Stomach (tissue), 8 donors: ENCODE measurements at regions not wholly inside any gene's neighbourhood (a gene's known extent, or its start where the extent isn't known, plus 50 kb on each side); places are given as distances from the start of the nearest gene placed in this dataset.

Experiments used
- DNase-seq, 2 donors: peaks; one replicate each; pipeline versions ENCODE4 v3.0.0 to v3.0.0-alpha.2; 2013 to 2019
- H3K27ac ChIP-seq, 5 donors: fragments of 200-600 bp in 4 of 5; sonication (generic) in 4 of 5; one replicate each; pipeline ENCODE4 v1.5.1; 2013 to 2019; ENCODE audit warnings: mild to moderate bottlenecking in 1 of 5, moderate library complexity in 1 of 5
- H3K27me3 ChIP-seq, 3 donors: fragments of 200-600 bp; sonication (generic); one replicate each; pipeline ENCODE4 v1.5.1; 2017 to 2019; ENCODE audit warnings: mixed run types in 1 of 3
- H3K36me3 ChIP-seq, 4 donors: fragments of 200-600 bp; sonication (generic); 1 replicate in 3 of 4; 2 replicates in 1 of 4; pipeline ENCODE4 v1.5.1; 2016 to 2019
- H3K4me1 ChIP-seq, 4 donors: fragments of 200-600 bp; sonication (generic); one replicate each; pipeline ENCODE4 v1.5.1; 2016 to 2019
- H3K4me3 ChIP-seq, 4 donors: fragments of 200-600 bp; sonication (generic) in 3 of 4; one replicate each; pipeline ENCODE4 v1.5.1; 2016 to 2019; ENCODE audit warnings: mild to moderate bottlenecking in 1 of 4
- H3K9me3 ChIP-seq, 4 donors: fragments of 200-600 bp; sonication (generic); one replicate each; pipeline ENCODE4 v1.5.1; 2016 to 2019
- EP300 ChIP-seq: sonication (generic); formaldehyde crosslinking; IDR thresholded peaks from one replicate; pipeline ENCODE4 v1.6.1; 2017; ENCODE audit warnings: antibody characterized with exemption
- POLR2A ChIP-seq, 4 donors: fragments of 450-650 bp; IDR thresholded peaks; one replicate each; pipeline ENCODE4 v1.6.1; 2016; ENCODE audit warnings: antibody characterized with exemption in 4 of 4, control low read depth in 2 of 4, mild to moderate bottlenecking in 1 of 4, moderate library complexity in 1 of 4
- POLR2AphosphoS5 ChIP-seq, 3 donors: sonication (generic); formaldehyde crosslinking; IDR thresholded peaks; one replicate each; pipeline ENCODE4 v1.6.1; 2016; ENCODE audit warnings: antibody characterized with exemption in 3 of 3
- WGBS, 5 donors: extraction: QIAGEN DNeasy Blood & Tissue Kit in 3 of 5; methylation state at CpG; one replicate each; pipeline versions ENCODE4 v1.1.5 to v1.1.7; 2013 to 2018; 5-methylcytosine and 5-hydroxymethylcytosine counted together
- intact Hi-C: fragments of 100-400 bp; cut with DNase I; formaldehyde crosslinking; loops from one replicate; pipeline ENCODE4 v1.15.1; 2023; ENCODE audit warnings: low total_unique reads
- TF ChIP-seq, protein P1 (sequence below), 7 experiments: fragments of 450-650 bp in 4 of 7; fragments of 200-600 bp in 3 of 7; sonication (generic) in 3 of 7; IDR thresholded peaks; one replicate each; pipeline ENCODE4 v1.5.1; 2016 to 2019; ENCODE audit warnings: antibody characterized with exemption in 7 of 7, control low read depth in 2 of 7, mild to moderate bottlenecking in 1 of 7
- donor health status: healthy with polysubstance abuse.
- donor health status: Bipolar disorder and iron deficiency.
- donor health status: healthy.

GRCh38 chr5:167393358-167393757 is 898.1 kb upstream of the WWC1 start:
- Histone ChIP-seq H3K27me3 (no peaks in the 10 kb centered on the region), H3K27ac (no peak overlapping the region), H3K4me1 (no peaks in the 10 kb centered on the region), H3K9me3 (peaks cover 0 to 4% (median 0%) of the 10 kb centered on the region in 4 donors), H3K4me3 (no peak overlapping the region), H3K36me3 (no peaks in the 10 kb centered on the region)
- intact Hi-C loops = no loop called here
- TF ChIP-seq POLR2AphosphoS5 (IDR thresholded peaks at IDR 0.05) (no peak), EP300 (no peak), POLR2A (IDR thresholded peaks at IDR 0.05) (no peak)
- TF ChIP-seq, protein P1, sequence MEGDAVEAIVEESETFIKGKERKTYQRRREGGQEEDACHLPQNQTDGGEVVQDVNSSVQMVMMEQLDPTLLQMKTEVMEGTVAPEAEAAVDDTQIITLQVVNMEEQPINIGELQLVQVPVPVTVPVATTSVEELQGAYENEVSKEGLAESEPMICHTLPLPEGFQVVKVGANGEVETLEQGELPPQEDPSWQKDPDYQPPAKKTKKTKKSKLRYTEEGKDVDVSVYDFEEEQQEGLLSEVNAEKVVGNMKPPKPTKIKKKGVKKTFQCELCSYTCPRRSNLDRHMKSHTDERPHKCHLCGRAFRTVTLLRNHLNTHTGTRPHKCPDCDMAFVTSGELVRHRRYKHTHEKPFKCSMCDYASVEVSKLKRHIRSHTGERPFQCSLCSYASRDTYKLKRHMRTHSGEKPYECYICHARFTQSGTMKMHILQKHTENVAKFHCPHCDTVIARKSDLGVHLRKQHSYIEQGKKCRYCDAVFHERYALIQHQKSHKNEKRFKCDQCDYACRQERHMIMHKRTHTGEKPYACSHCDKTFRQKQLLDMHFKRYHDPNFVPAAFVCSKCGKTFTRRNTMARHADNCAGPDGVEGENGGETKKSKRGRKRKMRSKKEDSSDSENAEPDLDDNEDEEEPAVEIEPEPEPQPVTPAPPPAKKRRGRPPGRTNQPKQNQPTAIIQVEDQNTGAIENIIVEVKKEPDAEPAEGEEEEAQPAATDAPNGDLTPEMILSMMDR (IDR thresholded peaks at IDR 0.05) = no peak
- no peak for DNase-seq

DNA sequence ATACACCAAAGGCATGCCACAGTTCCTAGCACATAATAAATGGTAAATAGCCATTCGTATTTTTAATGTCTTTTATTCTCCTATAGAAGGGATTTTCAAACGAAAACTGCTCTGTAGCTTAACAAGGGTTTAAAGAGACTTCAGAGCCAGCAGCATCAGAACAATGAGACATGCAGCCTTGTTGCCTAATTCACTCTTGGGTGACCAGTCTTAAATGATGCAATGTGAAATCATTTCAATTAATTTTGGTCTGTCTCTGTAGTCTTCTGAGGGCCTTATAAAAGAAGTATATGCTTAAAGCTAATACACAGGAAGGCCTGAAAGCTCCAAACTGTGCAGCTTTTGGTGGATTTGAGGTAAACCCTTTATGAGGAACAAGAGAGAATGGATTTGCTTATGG is 888.8 kb upstream of the WWC1 start:
- no peak overlapping the region for H3K4me3 ChIP-seq
- intact Hi-C loops = no loop called here
- H3K27me3 ChIP-seq = no peaks in the 10 kb centered on the region
- no peaks in the 10 kb centered on the region for H3K4me1 ChIP-seq
- no peaks in the 10 kb centered on the region for H3K36me3 ChIP-seq
- WGBS, 5 donors = 27 to 55% (median 52%) methylated on average over 2 of the region's 2 CpGs
- DNase-seq = no peak
- no peak overlapping the region for H3K27ac ChIP-seq
- no peaks in the 10 kb centered on the region for H3K9me3 ChIP-seq
- TF ChIP-seq POLR2AphosphoS5 (IDR thresholded peaks at IDR 0.05) (no peak), EP300 (no peak), POLR2A (IDR thresholded peaks at IDR 0.05) (no peak)
- TF ChIP-seq, protein P1 (IDR thresholded peaks at IDR 0.05) = no peak

DNA sequence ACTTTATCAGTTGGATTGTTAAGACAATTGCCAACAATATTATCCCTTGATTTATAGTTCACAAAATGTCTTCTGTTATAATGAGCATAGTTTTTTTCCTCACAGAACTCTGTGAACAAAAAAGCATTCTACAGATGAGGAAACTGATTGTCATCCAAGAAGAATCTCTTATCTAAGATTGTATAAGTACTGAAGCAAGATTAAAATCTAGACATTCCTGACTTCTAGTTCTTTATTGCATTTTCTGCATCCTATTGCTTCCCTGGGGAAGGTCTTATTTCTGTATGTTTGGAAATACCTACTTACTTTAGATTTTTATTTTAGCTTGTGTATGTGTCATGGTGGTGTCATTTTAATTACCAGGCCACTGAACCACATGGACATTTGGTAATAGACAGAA is 884.9 kb upstream of the WWC1 start:
- Histone ChIP-seq H3K4me1 (no peaks in the 10 kb centered on the region), H3K4me3 (no peak overlapping the region), H3K27me3 (no peaks in the 10 kb centered on the region), H3K9me3 (no peaks in the 10 kb centered on the region), H3K27ac (no peak overlapping the region), H3K36me3 (no peaks in the 10 kb centered on the region)
- TF ChIP-seq, protein P1 (IDR thresholded peaks at IDR 0.05) = no peak
- TF ChIP-seq EP300 = no peak
- TF ChIP-seq POLR2A (IDR thresholded peaks at IDR 0.05) = no peak
- TF ChIP-seq POLR2AphosphoS5 (IDR thresholded peaks at IDR 0.05) = no peak
- intact Hi-C loops = no loop called here
- no peak for DNase-seq

GRCh38 chr5:167412556-167412955 is 878.9 kb upstream of the WWC1 start:
- Histone ChIP-seq H3K4me3 (no peak overlapping the region), H3K9me3 (no peaks in the 10 kb centered on the region), H3K27me3 (no peaks in the 10 kb centered on the region), H3K36me3 (no peaks in the 10 kb centered on the region), H3K4me1 (no peaks in the 10 kb centered on the region), H3K27ac (no peak overlapping the region)
- WGBS, 5 donors = 64 to 82% (median 71%) methylated on average over 1 of the region's 1 CpG
- TF ChIP-seq POLR2AphosphoS5 (IDR thresholded peaks at IDR 0.05) (no peak), POLR2A (IDR thresholded peaks at IDR 0.05) (no peak), EP300 (no peak)
- TF ChIP-seq, protein P1 (IDR thresholded peaks at IDR 0.05) = no peak
- DNase-seq = no peak
- intact Hi-C loops = no loop called here
